Osteocyte (in vitro differentiated cells): ENCODE measurements at regions not wholly inside any gene's neighbourhood (a gene's known extent, or its start where the extent isn't known, plus 50 kb on each side); places are given as distances from the start of the nearest gene placed in this dataset.
A peak's percentile ranks its signal among the peaks of the same experiment; 100 is the strongest.

ENCODE experiments used
- DNase-seq: peaks from one replicate; pipeline ENCODE4 v3.0.0; 2021; ENCODE audit warnings: mixed read lengths; ENCODE audit not compliant: unreplicated experiment; ENCODE audit errors: extremely low spot score
- H3K27ac Mint-ChIP-seq: one replicate; pipeline ENCODE4 v1.8.0; 2021; ENCODE audit warnings: mild to moderate bottlenecking, mixed read lengths; ENCODE audit not compliant: unreplicated experiment
- H3K27me3 Mint-ChIP-seq: one replicate; pipeline ENCODE4 v1.8.0; 2021; ENCODE audit warnings: mixed read lengths; ENCODE audit not compliant: unreplicated experiment
- H3K36me3 Mint-ChIP-seq: one replicate; pipeline ENCODE4 v1.8.0; 2021; ENCODE audit warnings: mixed read lengths; ENCODE audit not compliant: unreplicated experiment
- H3K4me1 Mint-ChIP-seq: one replicate; pipeline ENCODE4 v1.8.0; 2021; ENCODE audit warnings: mixed read lengths; ENCODE audit not compliant: unreplicated experiment
- H3K4me3 Mint-ChIP-seq: one replicate; pipeline ENCODE4 v1.8.0; 2021; ENCODE audit warnings: mild to moderate bottlenecking, moderate library complexity, mixed read lengths; ENCODE audit not compliant: unreplicated experiment
- H3K9me3 Mint-ChIP-seq: one replicate; pipeline ENCODE4 v1.8.0; 2021; ENCODE audit warnings: mixed read lengths; ENCODE audit not compliant: unreplicated experiment
- CTCF ChIP-seq: fragments of 200-600 bp; sonication (generic); IDR thresholded peaks from 2 replicates; pipeline ENCODE4 v1.5.0; 2021; ENCODE audit warnings: antibody characterized with exemption, mild to moderate bottlenecking, moderate library complexity

- peaks cover 7% of the 10 kb centered on the region for H3K27me3 Mint-ChIP-seq
- no peak for DNase-seq
- H3K36me3 Mint-ChIP-seq = peaks cover 7% of the 10 kb centered on the region
- no peak overlapping the region for H3K27ac Mint-ChIP-seq
- H3K9me3 Mint-ChIP-seq = peaks cover 15% of the 10 kb centered on the region
- H3K4me1 Mint-ChIP-seq = peaks cover 12% of the 10 kb centered on the region
- TF ChIP-seq CTCF = no peak
- no peak overlapping the region for H3K4me3 Mint-ChIP-seq
Measured at GRCh38 chr10:124300224-124300623, 118.5 kb downstream of the OAT start.

GRCh38 chr10:124299696-124300095 is 119.0 kb downstream of the OAT start:
- Mint-ChIP-seq H3K9me3 (peaks cover 15% of the 10 kb centered on the region), H3K27me3 (peaks cover 7% of the 10 kb centered on the region), H3K36me3 (peaks cover 7% of the 10 kb centered on the region), H3K4me1 (peaks cover 14% of the 10 kb centered on the region), H3K4me3 (no peak overlapping the region), H3K27ac (no peak overlapping the region)
- DNase-seq = no peak
- TF ChIP-seq CTCF = no peak

GRCh38 chr10:124298891-124299290 is 119.8 kb downstream of the OAT start:
- Mint-ChIP-seq H3K27me3 (peaks cover 7% of the 10 kb centered on the region), H3K27ac (no peak overlapping the region), H3K4me1 (peaks cover 19% of the 10 kb centered on the region), H3K9me3 (peaks cover 15% of the 10 kb centered on the region), H3K36me3 (peaks cover 7% of the 10 kb centered on the region), H3K4me3 (no peak overlapping the region)
- DNase-seq = peak; percentile 66
- no peak for TF ChIP-seq CTCF

- no peak for TF ChIP-seq CTCF
- Mint-ChIP-seq H3K4me3 (no peak overlapping the region), H3K9me3 (peaks cover 15% of the 10 kb centered on the region), H3K27ac (no peak overlapping the region), H3K4me1 (peaks cover 36% of the 10 kb centered on the region), H3K36me3 (peaks cover 7% of the 10 kb centered on the region), H3K27me3 (peaks cover 7% of the 10 kb centered on the region)
- peak; percentile 53 for DNase-seq
Measured at GRCh38 chr10:124296813-124297788, 121.6 kb downstream of the OAT start.

- H3K4me1 Mint-ChIP-seq = peaks cover 31% of the 10 kb centered on the region
- peaks cover 7% of the 10 kb centered on the region for H3K27me3 Mint-ChIP-seq
- H3K27ac Mint-ChIP-seq = no peak overlapping the region
- no peak for TF ChIP-seq CTCF
- peaks cover 7% of the 10 kb centered on the region for H3K36me3 Mint-ChIP-seq
- DNase-seq = peak; percentile 75
- H3K4me3 Mint-ChIP-seq = no peak overlapping the region
- peaks cover 15% of the 10 kb centered on the region for H3K9me3 Mint-ChIP-seq
Measured at GRCh38 chr10:124296121-124296812, 122.5 kb downstream of the OAT start.
